ENCODE measurements at regions not wholly inside any gene's neighbourhood (a gene's known extent, or its start where the extent isn't known, plus 50 kb on each side); places are given as distances from the start of the nearest gene placed in this dataset.

DNA sequence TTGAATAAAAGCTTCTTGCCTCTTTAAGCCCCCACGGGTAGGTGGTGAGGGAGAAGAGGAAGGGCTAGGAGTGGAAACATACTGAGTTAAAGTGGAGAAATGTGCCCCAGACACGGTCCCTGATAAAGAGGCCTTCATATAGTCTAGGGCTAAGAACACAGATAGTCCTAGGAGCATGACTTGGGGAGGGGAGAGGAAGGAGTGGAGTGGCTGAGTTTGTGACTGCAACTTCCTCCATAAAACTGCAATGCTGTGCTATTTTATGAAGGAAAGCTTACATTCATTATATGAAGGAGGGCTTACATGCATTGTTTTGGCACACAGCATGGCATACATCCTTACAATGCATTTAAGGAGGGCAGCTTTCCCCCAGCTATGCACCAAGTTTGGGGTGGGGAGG is 1129.4 kb upstream of the LRRTM3 start:
- Histone ChIP-seq H3K9ac (ENCODE audit: low read length) (no peak overlapping the region), H3K27me3 (replicated peaks; ENCODE audit: insufficient read depth, low read length) (no peaks in the 10 kb centered on the region), H3K4me3 (ENCODE audit: low read length) (no peak overlapping the region), H3K4me2 (ENCODE audit: low read depth, low read length) (no peak overlapping the region), H3K9me3 (replicated peaks; ENCODE audit: insufficient read depth, low read length) (no peaks in the 10 kb centered on the region), H3K36me3 (replicated peaks; ENCODE audit: insufficient read depth, low read length) (no peaks in the 10 kb centered on the region), H3K9me2 (replicated peaks; ENCODE audit: insufficient read depth, low read length) (no peaks in the 10 kb centered on the region), H3F3A (ENCODE audit: insufficient read depth, low read length) (no peaks in the 10 kb centered on the region), H4K20me1 (ENCODE audit: insufficient read depth, low read length) (no peaks in the 10 kb centered on the region), H2AFZ (ENCODE audit: low read length) (no peak overlapping the region), H3K27ac (ENCODE audit: low read length) (no peak overlapping the region), H3K4me1 (ENCODE audit: low read length) (no peaks in the 10 kb centered on the region), H3K79me2 (ENCODE audit: low read length) (no peaks in the 10 kb centered on the region)
- no peak for DNase-seq
- TF ChIP-seq EZH2 (optimal IDR thresholded peaks at IDR 0.05; ENCODE audit: low read depth, low read length) (no peak), EZH2phosphoT487 (IDR thresholded peaks at IDR 0.05; ENCODE audit: low read length) (no peak)
- TF ChIP-seq, protein P1, sequence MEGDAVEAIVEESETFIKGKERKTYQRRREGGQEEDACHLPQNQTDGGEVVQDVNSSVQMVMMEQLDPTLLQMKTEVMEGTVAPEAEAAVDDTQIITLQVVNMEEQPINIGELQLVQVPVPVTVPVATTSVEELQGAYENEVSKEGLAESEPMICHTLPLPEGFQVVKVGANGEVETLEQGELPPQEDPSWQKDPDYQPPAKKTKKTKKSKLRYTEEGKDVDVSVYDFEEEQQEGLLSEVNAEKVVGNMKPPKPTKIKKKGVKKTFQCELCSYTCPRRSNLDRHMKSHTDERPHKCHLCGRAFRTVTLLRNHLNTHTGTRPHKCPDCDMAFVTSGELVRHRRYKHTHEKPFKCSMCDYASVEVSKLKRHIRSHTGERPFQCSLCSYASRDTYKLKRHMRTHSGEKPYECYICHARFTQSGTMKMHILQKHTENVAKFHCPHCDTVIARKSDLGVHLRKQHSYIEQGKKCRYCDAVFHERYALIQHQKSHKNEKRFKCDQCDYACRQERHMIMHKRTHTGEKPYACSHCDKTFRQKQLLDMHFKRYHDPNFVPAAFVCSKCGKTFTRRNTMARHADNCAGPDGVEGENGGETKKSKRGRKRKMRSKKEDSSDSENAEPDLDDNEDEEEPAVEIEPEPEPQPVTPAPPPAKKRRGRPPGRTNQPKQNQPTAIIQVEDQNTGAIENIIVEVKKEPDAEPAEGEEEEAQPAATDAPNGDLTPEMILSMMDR (IDR thresholded peaks at IDR 0.05; ENCODE audit: low read length), result no peak

DNA sequence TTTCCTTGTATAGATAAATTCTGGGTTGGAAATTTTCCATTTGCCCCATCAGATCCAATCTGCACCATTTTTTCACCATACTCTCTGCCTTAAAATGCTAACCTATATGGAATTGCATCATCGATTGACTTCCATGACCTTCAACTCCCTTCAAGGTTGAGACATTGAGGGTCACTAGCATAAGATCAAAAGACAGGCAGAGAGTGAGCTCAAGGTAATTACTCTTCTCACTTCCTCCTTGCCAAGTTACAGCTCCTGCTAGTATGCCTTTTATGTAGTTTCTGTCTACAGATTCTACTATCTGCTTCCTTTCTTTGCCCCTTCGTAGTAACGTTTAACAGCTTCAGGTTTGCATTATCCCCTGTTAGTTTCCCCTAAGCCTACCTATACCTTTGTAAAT is 1127.7 kb upstream of the LRRTM3 start:
- Histone ChIP-seq H3K4me3 (ENCODE audit: low read length) (no peak overlapping the region), H3K27ac (ENCODE audit: low read length) (no peak overlapping the region), H4K20me1 (ENCODE audit: insufficient read depth, low read length) (no peaks in the 10 kb centered on the region), H3K9me3 (replicated peaks; ENCODE audit: insufficient read depth, low read length) (no peaks in the 10 kb centered on the region), H3K4me2 (ENCODE audit: low read depth, low read length) (no peak overlapping the region), H3K4me1 (ENCODE audit: low read length) (no peaks in the 10 kb centered on the region), H3K36me3 (replicated peaks; ENCODE audit: insufficient read depth, low read length) (no peaks in the 10 kb centered on the region), H3K9me2 (replicated peaks; ENCODE audit: insufficient read depth, low read length) (no peaks in the 10 kb centered on the region), H3K9ac (ENCODE audit: low read length) (no peak overlapping the region), H2AFZ (ENCODE audit: low read length) (no peak overlapping the region), H3K27me3 (replicated peaks; ENCODE audit: insufficient read depth, low read length) (no peaks in the 10 kb centered on the region), H3K79me2 (ENCODE audit: low read length) (no peaks in the 10 kb centered on the region), H3F3A (ENCODE audit: insufficient read depth, low read length) (no peaks in the 10 kb centered on the region)
- no peak for DNase-seq
- no peak for TF ChIP-seq EZH2phosphoT487 (IDR thresholded peaks at IDR 0.05; ENCODE audit: low read length)

- no peaks in the 10 kb centered on the region for H3K9me3 ChIP-seq (replicated peaks; ENCODE audit: insufficient read depth, low read length)
- no peak overlapping the region for H3K4me3 ChIP-seq (ENCODE audit: low read length)
- DNase-seq, result no peak
- H2AFZ ChIP-seq (ENCODE audit: low read length), result no peak overlapping the region
- H3K79me2 ChIP-seq (ENCODE audit: low read length), result no peaks in the 10 kb centered on the region
- no peaks in the 10 kb centered on the region for H3K9me2 ChIP-seq (replicated peaks; ENCODE audit: insufficient read depth, low read length)
- H3K4me1 ChIP-seq (ENCODE audit: low read length), result no peaks in the 10 kb centered on the region
- H4K20me1 ChIP-seq (ENCODE audit: insufficient read depth, low read length), result no peaks in the 10 kb centered on the region
- TF ChIP-seq EZH2 (optimal IDR thresholded peaks at IDR 0.05; ENCODE audit: low read depth, low read length) (no peak), EZH2phosphoT487 (IDR thresholded peaks at IDR 0.05; ENCODE audit: low read length) (no peak)
- TF ChIP-seq, protein P1 (IDR thresholded peaks at IDR 0.05; ENCODE audit: low read length), result no peak
- H3K27ac ChIP-seq (ENCODE audit: low read length), result no peak overlapping the region
- H3F3A ChIP-seq (ENCODE audit: insufficient read depth, low read length), result no peaks in the 10 kb centered on the region
- no peak overlapping the region for H3K9ac ChIP-seq (ENCODE audit: low read length)
- H3K36me3 ChIP-seq (replicated peaks; ENCODE audit: insufficient read depth, low read length), result no peaks in the 10 kb centered on the region
- no peaks in the 10 kb centered on the region for H3K27me3 ChIP-seq (replicated peaks; ENCODE audit: insufficient read depth, low read length)
- no peak overlapping the region for H3K4me2 ChIP-seq (ENCODE audit: low read depth, low read length)
These were observed 1123.4 kb upstream of the LRRTM3 start for GRCh38 chr10:65802391-65802790.

DNA sequence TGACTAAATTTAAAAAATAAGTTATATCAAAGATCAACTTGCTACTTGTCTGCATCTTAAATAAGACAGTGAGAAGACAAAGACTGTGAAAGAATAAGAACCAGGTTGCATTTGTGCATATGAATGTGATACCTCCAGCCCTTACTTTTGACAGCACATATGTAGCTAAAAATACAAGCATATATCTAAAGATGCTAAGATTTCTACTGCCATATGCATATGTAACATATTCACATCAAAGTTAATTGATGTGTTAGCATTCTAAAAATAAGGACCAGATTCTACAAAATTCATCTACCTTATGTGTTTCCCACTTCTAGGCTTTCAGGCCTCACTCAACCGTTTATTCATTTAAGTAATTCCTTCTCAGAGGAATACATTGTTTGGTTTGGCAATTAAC is 1120.3 kb upstream of the LRRTM3 start:
- DNase-seq, result no peak
- Histone ChIP-seq H3K36me3 (replicated peaks; ENCODE audit: insufficient read depth, low read length) (no peaks in the 10 kb centered on the region), H4K20me1 (ENCODE audit: insufficient read depth, low read length) (no peaks in the 10 kb centered on the region), H3K27me3 (replicated peaks; ENCODE audit: insufficient read depth, low read length) (no peaks in the 10 kb centered on the region), H2AFZ (ENCODE audit: low read length) (no peak overlapping the region), H3K4me1 (ENCODE audit: low read length) (no peaks in the 10 kb centered on the region), H3K4me2 (ENCODE audit: low read depth, low read length) (no peak overlapping the region), H3K27ac (ENCODE audit: low read length) (no peak overlapping the region), H3K79me2 (ENCODE audit: low read length) (no peaks in the 10 kb centered on the region), H3K9me3 (replicated peaks; ENCODE audit: insufficient read depth, low read length) (no peaks in the 10 kb centered on the region), H3F3A (ENCODE audit: insufficient read depth, low read length) (no peaks in the 10 kb centered on the region), H3K9me2 (replicated peaks; ENCODE audit: insufficient read depth, low read length) (no peaks in the 10 kb centered on the region), H3K9ac (ENCODE audit: low read length) (no peak overlapping the region), H3K4me3 (ENCODE audit: low read length) (no peak overlapping the region)
- TF ChIP-seq, protein P1 (IDR thresholded peaks at IDR 0.05; ENCODE audit: low read length), result no peak
- TF ChIP-seq EZH2phosphoT487 (IDR thresholded peaks at IDR 0.05; ENCODE audit: low read length) (no peak), EZH2 (optimal IDR thresholded peaks at IDR 0.05; ENCODE audit: low read depth, low read length) (no peak)

Data from MM.1S (cell line).